A549 (cell line): ENCODE measurements at regions not wholly inside any gene's neighbourhood (a gene's known extent, or its start where the extent isn't known, plus 50 kb on each side); places are given as distances from the start of the nearest gene placed in this dataset.

ENCODE experiments used
- ATAC-seq, 2 experiments: fragments of 200-7000 bp in 1 of 2; fragments of >200 bp in 1 of 2; cut with Nextera tagmentation in 1 of 2; cut with Tn5 transposase in 1 of 2; 3 replicates each; pipeline versions ENCODE4 v1.8.0 to v1.9.1; 2018 to 2020; ENCODE audit warnings: mild to moderate bottlenecking in 1 of 2, moderate library complexity in 1 of 2
- CTCF ChIA-PET: fragments of 300-600 bp; sonication (Branson Sonifier 250); formaldehyde crosslinking; extraction: SDS; loops from one replicate; lab custom pipeline; 2021; ENCODE audit warnings: antibody characterized with exemption, inconsistent platforms; lab: Yijun Ruan, JAX
- POLR2A ChIA-PET: fragments of 350-600 bp; formaldehyde crosslinking; extraction: SDS; loops from one replicate; lab custom pipeline; 2021; ENCODE audit warnings: antibody characterized with exemption, inconsistent platforms; lab: Yijun Ruan, JAX
- DNase-seq, 2 experiments: peaks; one replicate each; pipeline versions ENCODE4 v3.0.0 to v3.0.0-alpha.2; 2011 to 2016; ENCODE audit warnings: low read depth in 1 of 2, low spot score in 1 of 2
- FAIRE-seq: peaks from 2 replicates; lab custom pipeline; 2011; peaks lifted over from hg19 to GRCh38; lab: Jason Lieb, UNC
- H3K27ac ChIP-seq, 2 experiments: fragments of >200 bp; sonication (Bioruptor Twin); formaldehyde crosslinking; 3 replicates each; pipeline ENCODE4 v1.5.1; 2016 to 2017
- H3K4me1 ChIP-seq: fragments of >200 bp; sonication (Bioruptor Twin); formaldehyde crosslinking; 3 replicates; pipeline ENCODE4 v1.6.1; 2016
- H3K4me2 ChIP-seq: fragments of >200 bp; sonication (Bioruptor Twin); formaldehyde crosslinking; 3 replicates; pipeline ENCODE4 v1.6.1; 2016
- H3K4me3 ChIP-seq: fragments of >200 bp; sonication (Bioruptor Twin); formaldehyde crosslinking; 3 replicates; pipeline ENCODE4 v1.5.1; 2016
- H3K9me3 ChIP-seq: fragments of >200 bp; sonication (Bioruptor Twin); formaldehyde crosslinking; 3 replicates; pipeline ENCODE4 v1.6.1; 2016
- CHD2 ChIP-seq: fragments of 150-350 bp; IDR thresholded peaks from 2 replicates; pipeline ENCODE4 v1.6.1; 2014; ENCODE audit warnings: low read length; ENCODE audit not compliant: partially characterized antibody
- EHF ChIP-seq: fragments of 250-450 bp; sonication (Bioruptor Pico); IDR thresholded peaks from 2 replicates; pipeline ENCODE4 v1.5.0; 2020; ENCODE audit warnings: mild to moderate bottlenecking
- HDAC2 ChIP-seq: fragments of 200-600 bp; sonication (generic); IDR thresholded peaks from 2 replicates; pipeline ENCODE4 v1.6.1; 2016
- HEYL ChIP-seq: fragments of 250-450 bp; sonication (Bioruptor Pico); IDR thresholded peaks from 2 replicates; pipeline ENCODE4 v1.8.0; 2021; ENCODE audit warnings: mild to moderate bottlenecking, moderate library complexity
- HOXB5 ChIP-seq: fragments of 250-450 bp; sonication (Bioruptor Pico); IDR thresholded peaks from 2 replicates; pipeline ENCODE4 v1.5.0; 2020; ENCODE audit warnings: mild to moderate bottlenecking, moderate library complexity
- NFE2L2 ChIP-seq: fragments of 150-350 bp; conservative IDR thresholded peaks from 2 replicates; pipeline ENCODE4 v1.6.1; 2014; ENCODE audit warnings: low read length
- NR3C1 ChIP-seq: fragments of >200 bp; sonication (Bioruptor Twin); formaldehyde crosslinking; IDR thresholded peaks from 3 replicates; pipeline ENCODE4 v1.6.1; 2017
- RARB ChIP-seq: fragments of 250-450 bp; sonication (Bioruptor Pico); IDR thresholded peaks from 2 replicates; pipeline ENCODE4 v1.8.0; 2021; ENCODE audit warnings: mild to moderate bottlenecking, moderate library complexity
- ZC3H11A ChIP-seq: fragments of 450-650 bp; IDR thresholded peaks from 2 replicates; pipeline ENCODE4 v1.6.1; 2014; ENCODE audit warnings: antibody characterized with exemption, mild to moderate bottlenecking
- ZFP36 ChIP-seq: fragments of 450-650 bp; IDR thresholded peaks from 2 replicates; pipeline ENCODE4 v1.6.1; 2014; ENCODE audit warnings: borderline replicate concordance; ENCODE audit not compliant: partially characterized antibody
- WGBS: methylation state at CpG from one replicate; pipeline ENCODE4 v1.1.6; 2017; ENCODE audit errors: missing lambda C conversion rate; 5-methylcytosine and 5-hydroxymethylcytosine counted together
- TF ChIP-seq, protein P1 (sequence below): IDR thresholded peaks from 2 replicates; pipeline ENCODE4 v1.6.1; 2012; ENCODE audit warnings: low read depth, borderline replicate concordance
- TF ChIP-seq, protein P2 (sequence below): fragments of 450-650 bp; IDR thresholded peaks from 2 replicates; pipeline ENCODE4 v1.6.1; 2014; ENCODE audit warnings: antibody characterized with exemption
- TF ChIP-seq, protein P3 (sequence below): fragments of >200 bp; sonication (Bioruptor Twin); formaldehyde crosslinking; IDR thresholded peaks from 3 replicates; pipeline ENCODE4 v1.5.1; 2016
- TF ChIP-seq, protein P4 (sequence below): IDR thresholded peaks from 2 replicates; pipeline ENCODE4 v1.6.1; 2012
- TF ChIP-seq, protein P5 (sequence below): fragments of 200-600 bp; sonication (generic); IDR thresholded peaks from 2 replicates; pipeline ENCODE4 v1.6.1; 2016; ENCODE audit warnings: antibody characterized with exemption, mild to moderate bottlenecking, moderate library complexity

DNA sequence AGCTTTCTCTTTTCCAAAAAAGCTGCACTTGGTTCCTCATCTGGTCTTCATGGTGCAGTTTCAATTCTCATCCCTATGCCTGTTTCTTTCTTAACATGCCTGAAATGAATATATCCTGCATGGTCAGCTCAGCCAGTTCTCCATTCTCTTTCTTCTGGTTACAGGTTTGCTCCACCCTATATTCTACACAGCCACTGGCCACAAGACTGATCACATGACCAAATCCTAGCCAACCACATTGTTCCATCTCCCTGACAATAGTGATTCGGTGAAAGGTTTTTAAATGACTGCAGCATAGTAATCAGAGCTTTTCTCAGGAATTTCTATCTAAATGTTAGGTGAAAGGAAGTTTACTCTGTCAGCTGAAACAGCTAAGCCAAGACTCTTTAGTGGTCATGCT lies 891.4 kb downstream of the METTL15 start:
- H3K4me2 ChIP-seq, result no peak overlapping the region
- H3K4me3 ChIP-seq, result no peak overlapping the region
- TF ChIP-seq, protein P1, sequence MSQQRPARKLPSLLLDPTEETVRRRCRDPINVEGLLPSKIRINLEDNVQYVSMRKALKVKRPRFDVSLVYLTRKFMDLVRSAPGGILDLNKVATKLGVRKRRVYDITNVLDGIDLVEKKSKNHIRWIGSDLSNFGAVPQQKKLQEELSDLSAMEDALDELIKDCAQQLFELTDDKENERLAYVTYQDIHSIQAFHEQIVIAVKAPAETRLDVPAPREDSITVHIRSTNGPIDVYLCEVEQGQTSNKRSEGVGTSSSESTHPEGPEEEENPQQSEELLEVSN, result no peak
- TF ChIP-seq RARB (CRISPR knock-in tag) (no peak), EHF (CRISPR knock-in tag) (no peak)
- TF ChIP-seq, protein P2, sequence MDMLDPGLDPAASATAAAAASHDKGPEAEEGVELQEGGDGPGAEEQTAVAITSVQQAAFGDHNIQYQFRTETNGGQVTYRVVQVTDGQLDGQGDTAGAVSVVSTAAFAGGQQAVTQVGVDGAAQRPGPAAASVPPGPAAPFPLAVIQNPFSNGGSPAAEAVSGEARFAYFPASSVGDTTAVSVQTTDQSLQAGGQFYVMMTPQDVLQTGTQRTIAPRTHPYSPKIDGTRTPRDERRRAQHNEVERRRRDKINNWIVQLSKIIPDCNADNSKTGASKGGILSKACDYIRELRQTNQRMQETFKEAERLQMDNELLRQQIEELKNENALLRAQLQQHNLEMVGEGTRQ, result no peak
- TF ChIP-seq, protein P3, sequence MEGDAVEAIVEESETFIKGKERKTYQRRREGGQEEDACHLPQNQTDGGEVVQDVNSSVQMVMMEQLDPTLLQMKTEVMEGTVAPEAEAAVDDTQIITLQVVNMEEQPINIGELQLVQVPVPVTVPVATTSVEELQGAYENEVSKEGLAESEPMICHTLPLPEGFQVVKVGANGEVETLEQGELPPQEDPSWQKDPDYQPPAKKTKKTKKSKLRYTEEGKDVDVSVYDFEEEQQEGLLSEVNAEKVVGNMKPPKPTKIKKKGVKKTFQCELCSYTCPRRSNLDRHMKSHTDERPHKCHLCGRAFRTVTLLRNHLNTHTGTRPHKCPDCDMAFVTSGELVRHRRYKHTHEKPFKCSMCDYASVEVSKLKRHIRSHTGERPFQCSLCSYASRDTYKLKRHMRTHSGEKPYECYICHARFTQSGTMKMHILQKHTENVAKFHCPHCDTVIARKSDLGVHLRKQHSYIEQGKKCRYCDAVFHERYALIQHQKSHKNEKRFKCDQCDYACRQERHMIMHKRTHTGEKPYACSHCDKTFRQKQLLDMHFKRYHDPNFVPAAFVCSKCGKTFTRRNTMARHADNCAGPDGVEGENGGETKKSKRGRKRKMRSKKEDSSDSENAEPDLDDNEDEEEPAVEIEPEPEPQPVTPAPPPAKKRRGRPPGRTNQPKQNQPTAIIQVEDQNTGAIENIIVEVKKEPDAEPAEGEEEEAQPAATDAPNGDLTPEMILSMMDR, result no peak
- no peaks in the 10 kb centered on the region for H3K4me1 ChIP-seq
- FAIRE-seq, result no peak
- no peaks in the 10 kb centered on the region for H3K9me3 ChIP-seq
- ATAC-seq, result no peak
- H3K27ac ChIP-seq, result peak overlapping the region in 1 of 2 experiments; percentile 16; a peak in 2 of 6 replicates
- WGBS, result 100% methylated on average over 1 of the region's 1 CpG
- CTCF ChIA-PET, result interaction anchor here (0.7 kb wide), 1 partner anchor 1283 kb away, joined by 3 read pairs; no protein-coding TSS in a partner anchor
- DNase-seq, result no peak
- POLR2A ChIA-PET, result interaction anchor here (0.7 kb wide), 1 partner anchor 17 kb away, joined by 5 read pairs; no protein-coding TSS in a partner anchor

DNA sequence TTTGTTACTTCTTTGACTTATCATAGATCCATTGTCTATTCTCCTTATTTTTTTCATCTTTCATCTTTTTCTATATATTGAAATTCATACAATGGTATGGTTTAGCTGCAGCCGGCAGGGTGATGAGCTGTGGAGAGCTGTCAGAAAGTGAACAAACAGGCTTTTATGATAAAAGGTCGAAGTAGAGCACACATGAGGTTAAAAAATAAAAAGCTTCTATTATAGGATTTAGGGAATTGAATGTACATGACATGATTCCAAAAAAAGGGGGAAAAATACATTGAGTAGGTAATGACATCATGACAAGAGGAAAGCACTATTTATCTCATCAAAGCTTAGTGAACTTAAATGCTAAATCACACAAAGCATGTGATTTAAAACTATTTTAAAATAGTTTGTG lies 884.8 kb downstream of the METTL15 start:
- no peak for TF ChIP-seq NR3C1
- no peak for TF ChIP-seq ZC3H11A
- TF ChIP-seq CHD2, result no peak
- TF ChIP-seq, protein P4, sequence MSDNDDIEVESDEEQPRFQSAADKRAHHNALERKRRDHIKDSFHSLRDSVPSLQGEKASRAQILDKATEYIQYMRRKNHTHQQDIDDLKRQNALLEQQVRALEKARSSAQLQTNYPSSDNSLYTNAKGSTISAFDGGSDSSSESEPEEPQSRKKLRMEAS, result no peak
- no peak for TF ChIP-seq HDAC2
- no peak for TF ChIP-seq NFE2L2
- Histone ChIP-seq H3K27ac (no peak overlapping the region), H3K9me3 (no peaks in the 10 kb centered on the region), H3K4me2 (no peak overlapping the region), H3K4me3 (no peak overlapping the region), H3K4me1 (no peaks in the 10 kb centered on the region)
- 51% methylated on average over 2 of the region's 2 CpGs for WGBS
- FAIRE-seq (no peak), DNase-seq (no peak), ATAC-seq (no peak)
- CTCF ChIA-PET, result no interaction called here
- POLR2A ChIA-PET, result no interaction called here

DNA sequence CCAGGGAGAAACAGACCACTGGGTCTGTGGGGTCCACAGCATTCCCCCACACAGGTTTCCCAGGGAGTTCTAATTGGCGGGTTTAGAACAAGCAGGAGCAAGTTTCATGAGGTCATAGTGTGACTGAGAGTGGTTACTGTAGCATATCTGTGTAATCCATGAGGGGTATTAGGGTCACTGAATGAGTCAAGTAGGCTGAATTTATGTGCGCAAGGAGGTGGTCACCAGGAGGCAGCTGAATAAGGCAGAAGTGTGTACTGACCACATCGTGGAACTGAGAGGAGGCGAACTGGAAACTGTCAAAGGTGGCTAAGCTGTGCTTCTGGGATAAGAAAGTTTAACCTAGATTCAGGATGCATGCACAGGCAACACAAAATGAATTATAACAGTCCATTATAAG lies 876.0 kb downstream of the METTL15 start:
- TF ChIP-seq, protein P2, result no peak
- TF ChIP-seq HOXB5, result no peak
- TF ChIP-seq, protein P5, sequence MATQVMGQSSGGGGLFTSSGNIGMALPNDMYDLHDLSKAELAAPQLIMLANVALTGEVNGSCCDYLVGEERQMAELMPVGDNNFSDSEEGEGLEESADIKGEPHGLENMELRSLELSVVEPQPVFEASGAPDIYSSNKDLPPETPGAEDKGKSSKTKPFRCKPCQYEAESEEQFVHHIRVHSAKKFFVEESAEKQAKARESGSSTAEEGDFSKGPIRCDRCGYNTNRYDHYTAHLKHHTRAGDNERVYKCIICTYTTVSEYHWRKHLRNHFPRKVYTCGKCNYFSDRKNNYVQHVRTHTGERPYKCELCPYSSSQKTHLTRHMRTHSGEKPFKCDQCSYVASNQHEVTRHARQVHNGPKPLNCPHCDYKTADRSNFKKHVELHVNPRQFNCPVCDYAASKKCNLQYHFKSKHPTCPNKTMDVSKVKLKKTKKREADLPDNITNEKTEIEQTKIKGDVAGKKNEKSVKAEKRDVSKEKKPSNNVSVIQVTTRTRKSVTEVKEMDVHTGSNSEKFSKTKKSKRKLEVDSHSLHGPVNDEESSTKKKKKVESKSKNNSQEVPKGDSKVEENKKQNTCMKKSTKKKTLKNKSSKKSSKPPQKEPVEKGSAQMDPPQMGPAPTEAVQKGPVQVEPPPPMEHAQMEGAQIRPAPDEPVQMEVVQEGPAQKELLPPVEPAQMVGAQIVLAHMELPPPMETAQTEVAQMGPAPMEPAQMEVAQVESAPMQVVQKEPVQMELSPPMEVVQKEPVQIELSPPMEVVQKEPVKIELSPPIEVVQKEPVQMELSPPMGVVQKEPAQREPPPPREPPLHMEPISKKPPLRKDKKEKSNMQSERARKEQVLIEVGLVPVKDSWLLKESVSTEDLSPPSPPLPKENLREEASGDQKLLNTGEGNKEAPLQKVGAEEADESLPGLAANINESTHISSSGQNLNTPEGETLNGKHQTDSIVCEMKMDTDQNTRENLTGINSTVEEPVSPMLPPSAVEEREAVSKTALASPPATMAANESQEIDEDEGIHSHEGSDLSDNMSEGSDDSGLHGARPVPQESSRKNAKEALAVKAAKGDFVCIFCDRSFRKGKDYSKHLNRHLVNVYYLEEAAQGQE, result no peak
- no peak for TF ChIP-seq ZFP36
- no peak for TF ChIP-seq HEYL
- no peak overlapping the region for H3K4me3 ChIP-seq
- ChIA-PET CTCF (no interaction called here), POLR2A (no interaction called here)
- H3K9me3 ChIP-seq, result no peaks in the 10 kb centered on the region
- FAIRE-seq (no peak), ATAC-seq (no peak), DNase-seq (no peak)
- 95% methylated on average over 4 of the region's 4 CpGs for WGBS
- 0 out of 6 replicates have a peak overlapping the region, but pooled peaks of 1 of the 2 experiments have one; percentile 7 for H3K27ac ChIP-seq
- no peak overlapping the region for H3K4me2 ChIP-seq
- H3K4me1 ChIP-seq, result peaks cover 7% of the 10 kb centered on the region; the same call in 1 of the 3 replicates
